GM19324 (cell line): ENCODE measurements at regions not wholly inside any gene's neighbourhood (a gene's known extent, or its start where the extent isn't known, plus 50 kb on each side); places are given as distances from the start of the nearest gene placed in this dataset.

Experiments used
- ATAC-seq: cut with Tn5 transposase; IDR thresholded peaks from one replicate; pipeline ENCODE4 v1.9.1; 2021; ENCODE audit warnings: mild to moderate bottlenecking, moderate library complexity; ENCODE audit not compliant: unreplicated experiment, low FRiP score

GRCh38 chr18:69109686-69110085 lies 291.0 kb upstream of the DOK6 start:
- ATAC-seq, result no peak

- no peak for ATAC-seq
Measured at GRCh38 chr18:69120833-69121232, 279.9 kb upstream of the DOK6 start.

GRCh38 chr18:69123421-69123820 lies 277.3 kb upstream of the DOK6 start:
- ATAC-seq, result no peak

GRCh38 chr18:69127873-69128500 lies 272.7 kb upstream of the DOK6 start:
- no peak for ATAC-seq

GRCh38 chr18:69128566-69128965 lies 272.1 kb upstream of the DOK6 start:
- no peak for ATAC-seq

GRCh38 chr18:69128978-69129377 lies 271.7 kb upstream of the DOK6 start:
- no peak for ATAC-seq

- ATAC-seq, result no peak
Measured at GRCh38 chr18:69138088-69138487, 262.6 kb upstream of the DOK6 start.

- no peak for ATAC-seq
Measured at GRCh38 chr18:69143084-69143483, 257.6 kb upstream of the DOK6 start.

- no peak for ATAC-seq
Measured at GRCh38 chr18:69152436-69152835, 248.3 kb upstream of the DOK6 start.

GRCh38 chr18:69157906-69158305 lies 242.8 kb upstream of the DOK6 start:
- no peak for ATAC-seq

- ATAC-seq, result no peak
Measured at GRCh38 chr18:69158944-69159343, 241.7 kb upstream of the DOK6 start.

- ATAC-seq, result no peak
Measured at GRCh38 chr18:69161383-69162028, 239.2 kb upstream of the DOK6 start.

GRCh38 chr18:69162649-69163048 lies 238.0 kb upstream of the DOK6 start:
- ATAC-seq, result no peak

- ATAC-seq, result no peak
Measured at GRCh38 chr18:69172046-69172445, 228.6 kb upstream of the DOK6 start.

GRCh38 chr18:69175681-69176080 lies 225.0 kb upstream of the DOK6 start:
- ATAC-seq, result no peak

- ATAC-seq, result no peak
Measured at GRCh38 chr18:69176741-69177140, 223.9 kb upstream of the DOK6 start.

- no peak for ATAC-seq
Measured at GRCh38 chr18:69177702-69178101, 223.0 kb upstream of the DOK6 start.

- no peak for ATAC-seq
Measured at GRCh38 chr18:69186162-69186561, 214.5 kb upstream of the DOK6 start.

GRCh38 chr18:69196336-69196735 lies 204.4 kb upstream of the DOK6 start:
- ATAC-seq, result no peak

- ATAC-seq, result no peak
Measured at GRCh38 chr18:69205925-69206324, 194.8 kb upstream of the DOK6 start.

GRCh38 chr18:69208545-69208944 lies 192.1 kb upstream of the DOK6 start:
- ATAC-seq, result no peak

- ATAC-seq, result no peak
Measured at GRCh38 chr18:69209761-69210160, 190.9 kb upstream of the DOK6 start.
